ENCODE measurements at regions not wholly inside any gene's neighbourhood (a gene's known extent, or its start where the extent isn't known, plus 50 kb on each side); places are given as distances from the start of the nearest gene placed in this dataset.

DNA sequence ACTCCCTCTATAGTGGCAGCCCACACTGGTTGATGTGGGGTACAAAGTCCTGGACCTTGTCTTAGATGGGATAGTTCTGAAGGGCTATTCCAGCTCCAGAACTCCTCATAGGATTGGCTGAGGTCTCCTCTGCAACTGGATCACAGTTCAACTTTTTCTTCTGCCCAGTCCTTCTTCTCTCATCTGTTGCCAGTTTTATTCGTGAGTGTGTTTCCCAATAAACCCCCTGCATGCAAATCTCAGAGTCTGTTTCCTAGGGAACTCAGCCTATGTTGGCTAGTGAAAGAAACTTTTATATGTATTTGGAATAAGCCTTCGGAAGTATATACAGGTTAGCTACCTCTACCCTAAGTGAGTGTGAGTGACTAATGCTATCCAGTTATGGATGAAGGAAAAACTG, 823.4 kb downstream of the SLC4A3 start:
- ChIA-PET POLR2A (no interaction called here), CTCF (no interaction called here)
- no peak overlapping the region for H3K27ac ChIP-seq (ENCODE audit: extremely low read depth, low read depth, low read length)
- H3K36me3 ChIP-seq (ENCODE audit: control insufficient read depth in 2 of 2, insufficient read depth in 1 of 2, low read length in 2 of 2), result no peaks in the 10 kb centered on the region
- no peaks in the 10 kb centered on the region for H3K9me3 ChIP-seq (ENCODE audit: control insufficient read depth, insufficient read depth, low read depth, low read length)
- H3K4me1 ChIP-seq (ENCODE audit: control insufficient read depth, insufficient read depth, low read length), result no peaks in the 10 kb centered on the region
- TF ChIP-seq YY2 (tag by site-specific recombination; IDR thresholded peaks at IDR 0.05), result no peak
- no peak for TF ChIP-seq GLI2 (tag by site-specific recombination; IDR thresholded peaks at IDR 0.05; ENCODE audit: borderline replicate concordance, low read depth)
- TF ChIP-seq ZNF184 (tag by site-specific recombination; IDR thresholded peaks at IDR 0.05), result no peak
- TF ChIP-seq MEIS1 (CRISPR knock-in tag; IDR thresholded peaks at IDR 0.05; ENCODE audit: borderline replicate concordance), result no peak
- TF ChIP-seq KLF16 (tag by site-specific recombination; IDR thresholded peaks at IDR 0.05), result no peak
- no peak for TF ChIP-seq ZNF473 (tag by site-specific recombination; IDR thresholded peaks at IDR 0.05)
- H3K4me3 ChIP-seq (ENCODE audit: low read depth, low read length), result no peak overlapping the region

DNA sequence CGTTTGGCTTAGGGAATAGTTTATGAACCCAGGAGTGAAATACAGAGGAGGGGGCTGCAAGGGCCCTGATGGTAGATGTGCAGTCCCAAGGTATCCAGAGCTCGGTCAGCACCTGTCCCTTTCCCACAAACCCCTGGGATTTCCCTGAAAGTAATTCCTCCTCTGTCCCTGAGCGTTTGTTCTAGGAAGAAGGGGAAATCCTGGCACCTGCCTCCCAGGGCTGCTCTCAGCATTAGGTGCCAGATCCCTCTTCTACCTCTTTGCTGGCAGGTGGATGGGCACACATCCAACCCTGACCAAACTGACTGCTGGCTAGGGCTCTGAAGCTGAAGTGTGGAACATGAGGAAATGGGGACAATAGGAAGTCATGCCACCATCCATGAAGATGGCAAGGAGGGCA, 824.0 kb downstream of the SLC4A3 start:
- CTCF ChIA-PET, result no interaction called here
- no peaks in the 10 kb centered on the region for H3K9me3 ChIP-seq (ENCODE audit: control insufficient read depth, insufficient read depth, low read depth, low read length)
- H3K4me3 ChIP-seq (ENCODE audit: low read depth, low read length), result no peak overlapping the region
- no peaks in the 10 kb centered on the region for H3K4me1 ChIP-seq (ENCODE audit: control insufficient read depth, insufficient read depth, low read length)
- no peaks in the 10 kb centered on the region for H3K36me3 ChIP-seq (ENCODE audit: control insufficient read depth in 2 of 2, insufficient read depth in 1 of 2, low read length in 2 of 2)
- H3K27ac ChIP-seq (ENCODE audit: extremely low read depth, low read depth, low read length), result no peak overlapping the region
- TF ChIP-seq TRIM28 (IDR thresholded peaks at IDR 0.05; ENCODE audit: borderline replicate concordance, low read length) (no peak), ZNF544 (tag by site-specific recombination; IDR thresholded peaks at IDR 0.05) (no peak), ZNF404 (tag by site-specific recombination; IDR thresholded peaks at IDR 0.05) (no peak), ZNF791 (tag by site-specific recombination; IDR thresholded peaks at IDR 0.05) (no peak)
- TF ChIP-seq, protein P1, sequence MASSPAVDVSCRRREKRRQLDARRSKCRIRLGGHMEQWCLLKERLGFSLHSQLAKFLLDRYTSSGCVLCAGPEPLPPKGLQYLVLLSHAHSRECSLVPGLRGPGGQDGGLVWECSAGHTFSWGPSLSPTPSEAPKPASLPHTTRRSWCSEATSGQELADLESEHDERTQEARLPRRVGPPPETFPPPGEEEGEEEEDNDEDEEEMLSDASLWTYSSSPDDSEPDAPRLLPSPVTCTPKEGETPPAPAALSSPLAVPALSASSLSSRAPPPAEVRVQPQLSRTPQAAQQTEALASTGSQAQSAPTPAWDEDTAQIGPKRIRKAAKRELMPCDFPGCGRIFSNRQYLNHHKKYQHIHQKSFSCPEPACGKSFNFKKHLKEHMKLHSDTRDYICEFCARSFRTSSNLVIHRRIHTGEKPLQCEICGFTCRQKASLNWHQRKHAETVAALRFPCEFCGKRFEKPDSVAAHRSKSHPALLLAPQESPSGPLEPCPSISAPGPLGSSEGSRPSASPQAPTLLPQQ (tag by site-specific recombination; IDR thresholded peaks at IDR 0.05), result no peak
- TF ChIP-seq, protein P2, sequence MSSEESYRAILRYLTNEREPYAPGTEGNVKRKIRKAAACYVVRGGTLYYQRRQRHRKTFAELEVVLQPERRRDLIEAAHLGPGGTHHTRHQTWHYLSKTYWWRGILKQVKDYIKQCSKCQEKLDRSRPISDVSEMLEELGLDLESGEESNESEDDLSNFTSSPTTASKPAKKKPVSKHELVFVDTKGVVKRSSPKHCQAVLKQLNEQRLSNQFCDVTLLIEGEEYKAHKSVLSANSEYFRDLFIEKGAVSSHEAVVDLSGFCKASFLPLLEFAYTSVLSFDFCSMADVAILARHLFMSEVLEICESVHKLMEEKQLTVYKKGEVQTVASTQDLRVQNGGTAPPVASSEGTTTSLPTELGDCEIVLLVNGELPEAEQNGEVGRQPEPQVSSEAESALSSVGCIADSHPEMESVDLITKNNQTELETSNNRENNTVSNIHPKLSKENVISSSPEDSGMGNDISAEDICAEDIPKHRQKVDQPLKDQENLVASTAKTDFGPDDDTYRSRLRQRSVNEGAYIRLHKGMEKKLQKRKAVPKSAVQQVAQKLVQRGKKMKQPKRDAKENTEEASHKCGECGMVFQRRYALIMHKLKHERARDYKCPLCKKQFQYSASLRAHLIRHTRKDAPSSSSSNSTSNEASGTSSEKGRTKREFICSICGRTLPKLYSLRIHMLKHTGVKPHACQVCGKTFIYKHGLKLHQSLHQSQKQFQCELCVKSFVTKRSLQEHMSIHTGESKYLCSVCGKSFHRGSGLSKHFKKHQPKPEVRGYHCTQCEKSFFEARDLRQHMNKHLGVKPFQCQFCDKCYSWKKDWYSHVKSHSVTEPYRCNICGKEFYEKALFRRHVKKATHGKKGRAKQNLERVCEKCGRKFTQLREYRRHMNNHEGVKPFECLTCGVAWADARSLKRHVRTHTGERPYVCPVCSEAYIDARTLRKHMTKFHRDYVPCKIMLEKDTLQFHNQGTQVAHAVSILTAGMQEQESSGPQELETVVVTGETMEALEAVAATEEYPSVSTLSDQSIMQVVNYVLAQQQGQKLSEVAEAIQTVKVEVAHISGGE (tag by site-specific recombination; conservative IDR thresholded peaks at IDR 0.05; ENCODE audit: low read depth), result no peak
- POLR2A ChIA-PET, result no interaction called here

DNA sequence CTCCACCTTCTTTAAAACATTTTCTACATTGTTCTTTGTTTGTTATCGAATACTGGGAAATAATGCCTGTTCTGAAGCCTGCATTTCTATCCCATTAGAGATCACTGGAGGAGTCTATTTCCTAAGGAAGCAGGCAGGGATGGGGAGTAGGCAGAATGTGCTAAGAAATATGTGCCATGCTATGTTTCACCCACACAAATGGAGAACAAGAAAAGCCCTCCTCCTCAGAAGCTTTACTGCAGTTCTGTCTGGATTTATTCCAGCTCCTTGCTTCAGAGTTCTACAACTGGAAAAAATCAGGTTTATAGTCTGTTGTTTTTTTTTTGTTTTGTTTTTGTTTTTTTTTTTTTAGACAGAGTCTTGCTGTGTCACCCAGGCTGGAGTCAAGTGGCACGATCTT, 825.1 kb downstream of the SLC4A3 start:
- ChIA-PET POLR2A (no interaction called here), CTCF (no interaction called here)
- Histone ChIP-seq H3K27ac (ENCODE audit: extremely low read depth, low read depth, low read length) (no peak overlapping the region), H3K4me1 (ENCODE audit: control insufficient read depth, insufficient read depth, low read length) (no peaks in the 10 kb centered on the region), H3K36me3 (ENCODE audit: control insufficient read depth in 2 of 2, insufficient read depth in 1 of 2, low read length in 2 of 2) (no peaks in the 10 kb centered on the region), H3K9me3 (ENCODE audit: control insufficient read depth, insufficient read depth, low read depth, low read length) (no peaks in the 10 kb centered on the region), H3K4me3 (ENCODE audit: low read depth, low read length) (no peak overlapping the region)
- TF ChIP-seq, protein P3, sequence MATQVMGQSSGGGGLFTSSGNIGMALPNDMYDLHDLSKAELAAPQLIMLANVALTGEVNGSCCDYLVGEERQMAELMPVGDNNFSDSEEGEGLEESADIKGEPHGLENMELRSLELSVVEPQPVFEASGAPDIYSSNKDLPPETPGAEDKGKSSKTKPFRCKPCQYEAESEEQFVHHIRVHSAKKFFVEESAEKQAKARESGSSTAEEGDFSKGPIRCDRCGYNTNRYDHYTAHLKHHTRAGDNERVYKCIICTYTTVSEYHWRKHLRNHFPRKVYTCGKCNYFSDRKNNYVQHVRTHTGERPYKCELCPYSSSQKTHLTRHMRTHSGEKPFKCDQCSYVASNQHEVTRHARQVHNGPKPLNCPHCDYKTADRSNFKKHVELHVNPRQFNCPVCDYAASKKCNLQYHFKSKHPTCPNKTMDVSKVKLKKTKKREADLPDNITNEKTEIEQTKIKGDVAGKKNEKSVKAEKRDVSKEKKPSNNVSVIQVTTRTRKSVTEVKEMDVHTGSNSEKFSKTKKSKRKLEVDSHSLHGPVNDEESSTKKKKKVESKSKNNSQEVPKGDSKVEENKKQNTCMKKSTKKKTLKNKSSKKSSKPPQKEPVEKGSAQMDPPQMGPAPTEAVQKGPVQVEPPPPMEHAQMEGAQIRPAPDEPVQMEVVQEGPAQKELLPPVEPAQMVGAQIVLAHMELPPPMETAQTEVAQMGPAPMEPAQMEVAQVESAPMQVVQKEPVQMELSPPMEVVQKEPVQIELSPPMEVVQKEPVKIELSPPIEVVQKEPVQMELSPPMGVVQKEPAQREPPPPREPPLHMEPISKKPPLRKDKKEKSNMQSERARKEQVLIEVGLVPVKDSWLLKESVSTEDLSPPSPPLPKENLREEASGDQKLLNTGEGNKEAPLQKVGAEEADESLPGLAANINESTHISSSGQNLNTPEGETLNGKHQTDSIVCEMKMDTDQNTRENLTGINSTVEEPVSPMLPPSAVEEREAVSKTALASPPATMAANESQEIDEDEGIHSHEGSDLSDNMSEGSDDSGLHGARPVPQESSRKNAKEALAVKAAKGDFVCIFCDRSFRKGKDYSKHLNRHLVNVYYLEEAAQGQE (tag by site-specific recombination; IDR thresholded peaks at IDR 0.05), result no peak
- TF ChIP-seq BCL11A (tag by site-specific recombination; IDR thresholded peaks at IDR 0.05; ENCODE audit: low read depth), result no peak
- TF ChIP-seq ZNF596 (tag by site-specific recombination; IDR thresholded peaks at IDR 0.05), result no peak
- no peak for TF ChIP-seq ZNF501 (tag by site-specific recombination; IDR thresholded peaks at IDR 0.05)
- no peak for TF ChIP-seq SALL2 (tag by site-specific recombination; IDR thresholded peaks at IDR 0.05; ENCODE audit: borderline replicate concordance)
- no peak for TF ChIP-seq ZBTB17 (tag by site-specific recombination; IDR thresholded peaks at IDR 0.05)
